ENCODE measurements at regions not wholly inside any gene's neighbourhood (a gene's known extent, or its start where the extent isn't known, plus 50 kb on each side); places are given as distances from the start of the nearest gene placed in this dataset.
A peak's percentile ranks its signal among the peaks of the same experiment; 100 is the strongest.
"Not testable (repeated sequence)": the region's sequence is repeated elsewhere in the genome, so short reads cannot be mapped to it uniquely, and the experiment has no call there.

- H3K4me2 ChIP-seq (ENCODE audit: insufficient read depth, low read length) = no peak overlapping the region
Measured at GRCh38 chr5:97508864-97509263, 325.8 kb upstream of the RIOK2 start.

GRCh38 chr5:97519565-97519964, 336.5 kb upstream of the RIOK2 start:
- H3K4me1 ChIP-seq (ENCODE audit: insufficient read depth, low read length); H3K27me3 ChIP-seq (ENCODE audit: insufficient read depth, low read length); H3K79me2 ChIP-seq (ENCODE audit: insufficient read depth, low read length); DNase-seq (ENCODE audit: insufficient read length, low spot score, missing footprints); H3K27ac ChIP-seq (ENCODE audit: low read depth, low read length); H3K9me3 ChIP-seq (ENCODE audit: low read depth, low read length); H3K36me3 ChIP-seq (ENCODE audit: insufficient read depth, low read length); H2AFZ ChIP-seq (ENCODE audit: low read length); H3K4me2 ChIP-seq (ENCODE audit: insufficient read depth, low read length); H4K20me1 ChIP-seq (ENCODE audit: insufficient read depth, low read length); H3K4me3 ChIP-seq (ENCODE audit: insufficient read depth, low read length): not testable (repeated sequence)

More at GRCh38 chr5:97508864-97509263, 325.8 kb upstream of the RIOK2 start:
- H3K79me2 ChIP-seq (ENCODE audit: insufficient read depth, low read length) = no peaks in the 10 kb centered on the region
- DNase-seq (ENCODE audit: insufficient read length, low spot score, missing footprints) = no peak
- no peak for TF ChIP-seq CTCF (IDR thresholded peaks at IDR 0.05; ENCODE audit: extremely low read depth, low read depth, low read length)
- no peaks in the 10 kb centered on the region for H3K36me3 ChIP-seq (ENCODE audit: insufficient read depth, low read length)
- no peaks in the 10 kb centered on the region for H4K20me1 ChIP-seq (ENCODE audit: insufficient read depth, low read length)
- H3K4me3 ChIP-seq (ENCODE audit: insufficient read depth, low read length) = no peak overlapping the region
- H3K27ac ChIP-seq (ENCODE audit: low read depth, low read length) = no peak overlapping the region
- no peak overlapping the region for H2AFZ ChIP-seq (ENCODE audit: low read length)
- no peaks in the 10 kb centered on the region for H3K4me1 ChIP-seq (ENCODE audit: insufficient read depth, low read length)
- H3K9me3 ChIP-seq (ENCODE audit: low read depth, low read length) = no peaks in the 10 kb centered on the region
- H3K27me3 ChIP-seq (ENCODE audit: insufficient read depth, low read length) = no peaks in the 10 kb centered on the region

- H3K79me2 ChIP-seq (ENCODE audit: insufficient read depth, low read length); DNase-seq (ENCODE audit: insufficient read length, low spot score, missing footprints); H3K27ac ChIP-seq (ENCODE audit: low read depth, low read length); H3K36me3 ChIP-seq (ENCODE audit: insufficient read depth, low read length); H4K20me1 ChIP-seq (ENCODE audit: insufficient read depth, low read length); H3K4me3 ChIP-seq (ENCODE audit: insufficient read depth, low read length); H3K4me2 ChIP-seq (ENCODE audit: insufficient read depth, low read length); H3K9me3 ChIP-seq (ENCODE audit: low read depth, low read length); H3K27me3 ChIP-seq (ENCODE audit: insufficient read depth, low read length); H2AFZ ChIP-seq (ENCODE audit: low read length); H3K4me1 ChIP-seq (ENCODE audit: insufficient read depth, low read length): not testable (repeated sequence)
Measured at GRCh38 chr5:97523336-97523735, 340.3 kb upstream of the RIOK2 start.

GRCh38 chr5:97525780-97526179, 342.7 kb upstream of the RIOK2 start:
- Histone ChIP-seq H3K4me3 (ENCODE audit: insufficient read depth, low read length) (no peak overlapping the region), H3K4me2 (ENCODE audit: insufficient read depth, low read length) (no peak overlapping the region), H2AFZ (ENCODE audit: low read length) (no peak overlapping the region), H3K79me2 (ENCODE audit: insufficient read depth, low read length) (no peaks in the 10 kb centered on the region), H3K36me3 (ENCODE audit: insufficient read depth, low read length) (no peaks in the 10 kb centered on the region), H3K4me1 (ENCODE audit: insufficient read depth, low read length) (peaks cover 13% of the 10 kb centered on the region), H4K20me1 (ENCODE audit: insufficient read depth, low read length) (no peaks in the 10 kb centered on the region), H3K27me3 (ENCODE audit: insufficient read depth, low read length) (no peaks in the 10 kb centered on the region), H3K9me3 (ENCODE audit: low read depth, low read length) (no peaks in the 10 kb centered on the region), H3K27ac (ENCODE audit: low read depth, low read length) (no peak overlapping the region)
- no peak for TF ChIP-seq CTCF (IDR thresholded peaks at IDR 0.05; ENCODE audit: extremely low read depth, low read depth, low read length)
- no peak for DNase-seq (ENCODE audit: insufficient read length, low spot score, missing footprints)

GRCh38 chr5:97528941-97529340, 345.9 kb upstream of the RIOK2 start:
- Histone ChIP-seq H3K36me3 (ENCODE audit: insufficient read depth, low read length) (no peaks in the 10 kb centered on the region), H4K20me1 (ENCODE audit: insufficient read depth, low read length) (no peaks in the 10 kb centered on the region), H3K4me1 (ENCODE audit: insufficient read depth, low read length) (peaks cover 13% of the 10 kb centered on the region), H3K9me3 (ENCODE audit: low read depth, low read length) (no peaks in the 10 kb centered on the region), H3K4me3 (ENCODE audit: insufficient read depth, low read length) (no peak overlapping the region), H3K27me3 (ENCODE audit: insufficient read depth, low read length) (no peaks in the 10 kb centered on the region), H3K79me2 (ENCODE audit: insufficient read depth, low read length) (no peaks in the 10 kb centered on the region), H3K27ac (ENCODE audit: low read depth, low read length) (no peak overlapping the region), H2AFZ (ENCODE audit: low read length) (no peak overlapping the region), H3K4me2 (ENCODE audit: insufficient read depth, low read length) (peak overlapping the region; percentile 38)
- no peak for TF ChIP-seq CTCF (IDR thresholded peaks at IDR 0.05; ENCODE audit: extremely low read depth, low read depth, low read length)
- peak; percentile 77 for DNase-seq (ENCODE audit: insufficient read length, low spot score, missing footprints)

Measured in osteoblast (primary cell).